Muscle of leg (tissue), 3 donors: ENCODE measurements at regions not wholly inside any gene's neighbourhood (a gene's known extent, or its start where the extent isn't known, plus 50 kb on each side); places are given as distances from the start of the nearest gene placed in this dataset.

Source experiments
- DNase-seq: peaks from one replicate; pipeline ENCODE4 v3.0.0; 2013
- H3K27ac ChIP-seq: one replicate; pipeline ENCODE4 v1.5.1; 2013; ENCODE audit warnings: mild to moderate bottlenecking, low read length, control low read depth
- H3K27me3 ChIP-seq: one replicate; pipeline ENCODE4 v1.6.1; 2013; ENCODE audit warnings: low read length; ENCODE audit not compliant: control insufficient read depth, insufficient read depth
- H3K36me3 ChIP-seq: one replicate; pipeline ENCODE4 v1.6.1; 2013; ENCODE audit warnings: low read length; ENCODE audit not compliant: control insufficient read depth, insufficient read depth
- H3K4me1 ChIP-seq: one replicate; pipeline ENCODE4 v1.6.1; 2013; ENCODE audit warnings: low read length; ENCODE audit not compliant: control insufficient read depth, insufficient read depth
- H3K4me3 ChIP-seq: one replicate; pipeline ENCODE4 v1.5.1; 2013; ENCODE audit warnings: low read length, control low read depth
- H3K9me3 ChIP-seq: replicated peaks from 2 replicates; pipeline ENCODE4 v1.6.1; 2013; ENCODE audit warnings: low read depth, low read length; ENCODE audit not compliant: control insufficient read depth
- WGBS: methylation state at CpG from one replicate; pipeline ENCODE4 v1.1.5; 2013; ENCODE audit warnings: missing lambda C conversion rate; ENCODE audit not compliant: insufficient coverage; 5-methylcytosine and 5-hydroxymethylcytosine counted together

DNA sequence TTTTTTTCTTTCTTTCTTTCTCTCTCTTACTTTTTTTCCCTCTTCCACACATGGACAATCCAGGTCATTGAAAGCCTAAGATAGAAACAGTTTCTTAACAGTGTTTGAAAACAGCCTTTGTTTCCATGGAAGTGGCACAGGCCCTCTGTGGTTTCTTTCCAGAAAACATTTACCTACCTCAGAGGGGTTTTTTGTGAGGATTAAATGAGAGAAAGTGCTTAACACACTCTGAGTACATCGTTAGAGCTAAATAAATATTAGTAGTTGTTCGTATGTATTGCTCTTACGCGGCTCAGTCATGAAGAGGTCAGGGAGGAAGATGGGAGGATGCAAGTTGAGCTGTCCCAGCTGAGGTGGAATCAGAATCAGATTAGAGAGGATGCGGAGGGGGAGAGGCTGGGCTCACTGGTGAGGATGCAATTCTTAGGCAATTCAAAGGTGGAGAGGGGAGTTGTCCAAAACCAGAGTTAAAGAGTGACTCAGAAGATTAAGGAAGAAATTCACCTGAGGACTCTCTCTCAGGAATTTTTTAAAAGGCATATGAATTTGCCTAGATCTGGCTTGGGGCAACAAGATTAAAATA lies 345.4 kb downstream of the PMP22 start:
- Histone ChIP-seq H3K4me3 (no peak overlapping the region), H3K36me3 (no peaks in the 10 kb centered on the region)

DNA sequence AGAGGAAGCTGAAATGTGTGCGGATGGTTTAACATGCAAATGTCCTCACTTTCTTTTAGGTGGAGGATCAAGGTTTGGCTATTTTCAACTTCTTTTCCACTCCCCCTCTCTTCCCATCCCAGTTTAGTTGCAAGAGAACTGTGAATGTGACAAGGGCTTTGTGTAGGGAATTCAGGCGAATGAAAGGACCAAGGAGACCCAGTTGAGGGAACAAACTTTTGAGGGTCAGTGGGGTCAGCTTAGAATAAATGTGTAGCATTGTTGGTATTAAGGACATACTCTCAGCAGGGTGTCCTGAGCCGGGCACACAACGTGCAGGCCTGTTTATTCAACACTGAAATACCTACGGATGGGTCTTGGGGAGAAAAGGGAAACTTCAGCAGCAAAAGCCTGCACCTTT lies 346.0 kb downstream of the PMP22 start:
- Histone ChIP-seq H3K36me3 (no peaks in the 10 kb centered on the region), H3K27ac (no peak overlapping the region), H3K4me1 (no peaks in the 10 kb centered on the region), H3K4me3 (no peak overlapping the region), H3K9me3 (no peaks in the 10 kb centered on the region), H3K27me3 (no peaks in the 10 kb centered on the region)
- WGBS, result 67% methylated on average over 1 of the region's 5 CpGs
- DNase-seq, result no peak

More for the DNA sequence above, 345.4 kb downstream of the PMP22 start:
- no peak overlapping the region for H3K27ac ChIP-seq
- DNase-seq, result no peak
- H3K27me3 ChIP-seq, result no peaks in the 10 kb centered on the region
- WGBS, result 62% methylated on average over 5 of the region's 5 CpGs
- no peaks in the 10 kb centered on the region for H3K4me1 ChIP-seq
- no peaks in the 10 kb centered on the region for H3K9me3 ChIP-seq

GRCh38 chr17:14918540-14918939 lies 346.6 kb downstream of the PMP22 start:
- DNase-seq, result no peak
- no CpG with 5 or more reads among the region's 4 CpGs for WGBS
- Histone ChIP-seq H3K27ac (no peak overlapping the region), H3K27me3 (no peaks in the 10 kb centered on the region), H3K4me1 (no peaks in the 10 kb centered on the region), H3K9me3 (no peaks in the 10 kb centered on the region), H3K4me3 (no peak overlapping the region), H3K36me3 (no peaks in the 10 kb centered on the region)

DNA sequence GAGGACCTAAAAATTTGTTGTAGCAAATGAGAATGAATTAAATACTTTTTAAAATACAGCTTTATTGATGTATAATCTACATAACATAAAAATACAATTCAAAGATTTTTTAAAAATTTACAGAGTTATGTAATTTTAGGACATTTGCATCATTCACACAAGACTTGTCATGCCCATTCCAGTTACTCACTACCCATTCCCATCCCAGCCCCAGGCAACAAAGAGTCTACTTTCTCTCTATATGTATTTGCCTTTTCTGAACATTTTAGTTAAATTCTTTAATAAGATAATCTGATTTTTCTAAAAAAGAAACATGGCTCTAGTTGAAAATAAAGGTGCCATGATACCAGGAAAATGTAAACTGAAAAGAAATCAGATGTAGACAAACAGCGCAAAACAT lies 354.2 kb downstream of the PMP22 start:
- DNase-seq, result no peak
- Histone ChIP-seq H3K36me3 (no peaks in the 10 kb centered on the region), H3K27ac (no peak overlapping the region), H3K4me1 (no peaks in the 10 kb centered on the region), H3K27me3 (no peaks in the 10 kb centered on the region), H3K4me3 (no peak overlapping the region), H3K9me3 (no peaks in the 10 kb centered on the region)
- 100% methylated on average over 1 of the region's 1 CpG for WGBS

DNA sequence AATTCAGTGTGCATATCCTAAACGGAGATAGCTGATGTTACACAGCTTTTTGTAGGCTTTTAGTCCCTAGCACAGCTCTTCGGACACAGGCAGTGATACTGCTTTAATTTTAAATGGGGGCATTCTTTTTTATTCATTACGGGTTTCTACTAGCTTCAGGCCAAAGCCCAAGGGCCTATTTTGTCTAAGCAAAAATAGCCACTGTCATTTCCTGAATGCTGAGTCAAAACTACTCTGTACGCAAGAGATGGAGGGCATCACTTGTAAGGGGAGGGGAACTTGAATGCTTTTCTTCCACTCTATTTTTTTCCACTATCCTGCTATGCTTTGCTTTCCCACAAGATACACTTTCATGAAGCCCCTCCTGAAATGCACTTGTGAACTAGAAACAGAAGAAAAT lies 360.7 kb downstream of the PMP22 start:
- peak; percentile 40 for DNase-seq

DNA sequence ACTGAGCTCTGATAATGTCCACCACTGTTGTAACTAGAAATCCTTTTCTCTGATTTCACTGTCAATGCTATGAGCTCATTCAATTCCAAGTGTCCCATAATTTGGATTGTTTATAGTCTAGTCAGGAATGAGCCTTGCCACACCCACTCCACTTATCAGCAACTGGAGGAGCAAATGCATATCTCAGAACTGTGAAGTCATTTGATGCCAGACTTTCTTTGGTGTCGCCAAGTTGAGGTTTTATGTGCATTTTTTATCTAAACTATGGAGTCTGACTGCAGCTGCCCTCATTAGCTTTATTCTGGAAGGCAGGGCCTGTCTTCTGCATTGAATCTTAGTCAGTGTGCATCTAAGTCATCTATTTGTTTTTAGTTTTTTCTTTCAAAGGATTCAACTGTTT lies 361.3 kb downstream of the PMP22 start:
- Histone ChIP-seq H3K9me3 (no peaks in the 10 kb centered on the region), H3K36me3 (no peaks in the 10 kb centered on the region), H3K27me3 (no peaks in the 10 kb centered on the region), H3K4me1 (no peaks in the 10 kb centered on the region), H3K4me3 (no peak overlapping the region), H3K27ac (no peak overlapping the region)
- DNase-seq, result no peak
- no CpG with 5 or more reads among the region's 1 CpG for WGBS

More for the DNA sequence above, 360.7 kb downstream of the PMP22 start:
- H3K9me3 ChIP-seq, result no peaks in the 10 kb centered on the region
- H3K4me3 ChIP-seq, result no peak overlapping the region
- no peaks in the 10 kb centered on the region for H3K4me1 ChIP-seq
- no peaks in the 10 kb centered on the region for H3K27me3 ChIP-seq
- no peaks in the 10 kb centered on the region for H3K36me3 ChIP-seq
- no CpG with 5 or more reads among the region's 4 CpGs for WGBS
- H3K27ac ChIP-seq, result no peak overlapping the region

- no peaks in the 10 kb centered on the region for H3K9me3 ChIP-seq
- no peak overlapping the region for H3K4me3 ChIP-seq
- H3K4me1 ChIP-seq, result no peaks in the 10 kb centered on the region
- no peak overlapping the region for H3K27ac ChIP-seq
- H3K27me3 ChIP-seq, result no peaks in the 10 kb centered on the region
- no peaks in the 10 kb centered on the region for H3K36me3 ChIP-seq
- no peak for DNase-seq
Observed at GRCh38 chr17:14902803-14903202, 362.3 kb downstream of the PMP22 start.

DNA sequence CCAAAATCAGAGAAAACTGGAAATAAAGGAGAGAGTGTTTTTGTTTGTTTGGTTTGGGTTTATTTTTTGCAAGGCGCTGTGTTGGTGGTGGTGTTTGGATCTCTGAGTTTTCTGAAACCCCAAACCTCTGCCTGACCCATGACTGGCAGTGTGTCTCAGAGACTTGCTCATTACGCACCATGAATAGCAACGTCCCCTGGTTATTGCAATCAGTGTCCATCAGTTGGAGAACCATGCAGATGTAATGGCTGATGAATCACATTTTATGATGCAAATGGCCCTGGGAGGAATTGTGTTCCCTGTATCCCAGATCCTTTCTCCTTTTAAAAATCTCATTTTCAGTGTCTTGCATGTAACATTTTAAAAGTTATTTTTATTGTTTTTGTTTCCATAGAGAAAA lies 362.8 kb downstream of the PMP22 start:
- Histone ChIP-seq H3K27ac (no peak overlapping the region), H3K36me3 (no peaks in the 10 kb centered on the region), H3K9me3 (no peaks in the 10 kb centered on the region), H3K27me3 (no peaks in the 10 kb centered on the region), H3K4me3 (no peak overlapping the region), H3K4me1 (no peaks in the 10 kb centered on the region)
- no peak for DNase-seq
- no CpG with 5 or more reads among the region's 3 CpGs for WGBS

- H3K9me3 ChIP-seq, result no peaks in the 10 kb centered on the region
- no peaks in the 10 kb centered on the region for H3K27me3 ChIP-seq
- no peak overlapping the region for H3K27ac ChIP-seq
- H3K36me3 ChIP-seq, result no peaks in the 10 kb centered on the region
- H3K4me1 ChIP-seq, result no peaks in the 10 kb centered on the region
- DNase-seq, result no peak
- H3K4me3 ChIP-seq, result no peak overlapping the region
- WGBS, result no CpG with 5 or more reads among the region's 2 CpGs
Observed at GRCh38 chr17:14901376-14901775, 363.8 kb downstream of the PMP22 start.

DNA sequence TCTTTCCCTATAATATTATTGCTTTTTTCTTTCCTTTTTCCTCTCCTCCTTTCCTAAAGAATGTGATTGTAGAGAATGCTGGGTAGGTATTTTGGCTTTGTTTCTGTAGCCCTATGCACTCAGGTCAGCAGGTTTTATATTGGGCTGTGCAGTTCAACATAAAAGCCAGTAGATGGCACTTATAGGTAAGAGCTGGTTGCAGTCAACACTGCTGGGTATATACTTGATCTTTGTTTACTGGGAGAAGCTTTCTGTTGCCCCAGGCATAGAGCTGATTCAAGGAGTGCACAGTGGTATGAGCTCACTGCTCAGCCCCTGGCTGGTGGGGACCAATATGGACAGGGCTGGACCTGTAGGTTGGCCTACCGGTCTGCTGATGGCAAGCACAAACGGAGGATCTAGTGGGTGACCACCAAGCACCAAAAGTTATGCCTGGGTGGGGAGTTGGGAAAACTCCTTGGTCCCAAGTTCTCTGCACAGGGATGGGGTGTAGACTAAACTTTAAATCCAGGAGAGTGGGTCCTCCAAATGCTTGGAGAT lies 378.9 kb downstream of the PMP22 start:
- DNase-seq, result no peak
- no peaks in the 10 kb centered on the region for H3K36me3 ChIP-seq
- peaks cover 11% of the 10 kb centered on the region for H3K9me3 ChIP-seq
- no peaks in the 10 kb centered on the region for H3K27me3 ChIP-seq
- H3K4me1 ChIP-seq, result no peaks in the 10 kb centered on the region
- no peak overlapping the region for H3K27ac ChIP-seq
- 96% methylated on average over 2 of the region's 2 CpGs for WGBS
- no peak overlapping the region for H3K4me3 ChIP-seq

- Histone ChIP-seq H3K4me3 (no peak overlapping the region), H3K27me3 (no peaks in the 10 kb centered on the region), H3K9me3 (peaks cover 10% of the 10 kb centered on the region), H3K27ac (no peak overlapping the region), H3K36me3 (no peaks in the 10 kb centered on the region), H3K4me1 (no peaks in the 10 kb centered on the region)
- no peak for DNase-seq
Observed at GRCh38 chr17:14882131-14882530, 383.0 kb downstream of the PMP22 start.
